ENCODE measurements at regions not wholly inside any gene's neighbourhood (a gene's known extent, or its start where the extent isn't known, plus 50 kb on each side); places are given as distances from the start of the nearest gene placed in this dataset.

GRCh38 chr5:25415970-25416369, 771.2 kb upstream of the CDH10 start:
- TF ChIP-seq CTCF (conservative IDR thresholded peaks at IDR 0.05; ENCODE audit: low read depth, low read length) = no peak
- TF ChIP-seq EZH2 (IDR thresholded peaks at IDR 0.05; ENCODE audit: borderline replicate concordance, low read depth, low read length, poor library complexity, severe bottlenecking) = no peak

Measured in A673 (cell line).